GM12872 (cell line): ENCODE measurements at regions not wholly inside any gene's neighbourhood (a gene's known extent, or its start where the extent isn't known, plus 50 kb on each side); places are given as distances from the start of the nearest gene placed in this dataset.

Experiments
- CTCF ChIP-seq: IDR thresholded peaks from 3 replicates; pipeline ENCODE4 v1.5.1; 2011; ENCODE audit warnings: low read depth, mild to moderate bottlenecking, low read length, moderate library complexity; ENCODE audit not compliant: insufficient read depth

DNA sequence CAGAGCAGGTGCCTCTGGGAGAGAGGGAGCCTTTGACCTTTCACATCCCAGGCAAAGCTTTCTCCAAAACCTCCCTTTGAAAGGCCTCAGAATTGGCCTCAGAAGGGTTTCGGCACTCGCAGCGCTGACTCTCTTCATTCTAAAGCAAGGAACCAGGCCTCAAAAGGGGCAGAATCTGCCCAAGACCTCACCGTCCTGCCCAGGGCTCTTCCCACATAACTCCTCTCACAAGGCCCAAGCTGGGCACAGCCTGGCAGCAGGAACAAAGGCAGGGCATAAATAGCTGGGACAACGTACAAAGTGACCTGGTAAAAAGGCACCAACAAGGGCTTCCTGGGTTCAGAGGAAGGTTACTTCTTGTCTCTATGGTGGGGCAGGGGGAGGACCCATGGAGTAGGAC is 166.3 kb upstream of the FSTL4 start:
- TF ChIP-seq CTCF = no peak

DNA sequence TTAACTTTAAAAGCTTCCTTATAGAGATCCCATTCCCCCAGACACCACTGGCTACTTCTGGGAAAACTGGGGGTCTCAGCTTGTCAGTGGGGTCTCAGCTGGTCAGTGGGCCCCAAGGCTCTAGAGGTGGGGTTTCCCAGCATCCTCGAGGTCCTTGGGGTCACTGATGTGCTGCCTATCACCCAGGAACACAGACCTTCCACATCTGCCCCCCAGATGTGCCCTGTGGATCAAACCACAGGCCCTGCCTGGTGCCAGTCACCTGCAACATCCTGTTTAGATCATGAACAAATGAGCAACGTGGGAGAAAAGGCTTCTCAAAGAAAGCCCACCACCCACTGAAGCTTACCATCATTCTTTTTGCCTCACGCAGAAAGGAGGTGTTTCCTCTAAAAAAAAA is 165.6 kb upstream of the FSTL4 start:
- no peak for TF ChIP-seq CTCF

- TF ChIP-seq CTCF = no peak
Measured at GRCh38 chr5:133775584-133776304, 163.4 kb upstream of the FSTL4 start.

DNA sequence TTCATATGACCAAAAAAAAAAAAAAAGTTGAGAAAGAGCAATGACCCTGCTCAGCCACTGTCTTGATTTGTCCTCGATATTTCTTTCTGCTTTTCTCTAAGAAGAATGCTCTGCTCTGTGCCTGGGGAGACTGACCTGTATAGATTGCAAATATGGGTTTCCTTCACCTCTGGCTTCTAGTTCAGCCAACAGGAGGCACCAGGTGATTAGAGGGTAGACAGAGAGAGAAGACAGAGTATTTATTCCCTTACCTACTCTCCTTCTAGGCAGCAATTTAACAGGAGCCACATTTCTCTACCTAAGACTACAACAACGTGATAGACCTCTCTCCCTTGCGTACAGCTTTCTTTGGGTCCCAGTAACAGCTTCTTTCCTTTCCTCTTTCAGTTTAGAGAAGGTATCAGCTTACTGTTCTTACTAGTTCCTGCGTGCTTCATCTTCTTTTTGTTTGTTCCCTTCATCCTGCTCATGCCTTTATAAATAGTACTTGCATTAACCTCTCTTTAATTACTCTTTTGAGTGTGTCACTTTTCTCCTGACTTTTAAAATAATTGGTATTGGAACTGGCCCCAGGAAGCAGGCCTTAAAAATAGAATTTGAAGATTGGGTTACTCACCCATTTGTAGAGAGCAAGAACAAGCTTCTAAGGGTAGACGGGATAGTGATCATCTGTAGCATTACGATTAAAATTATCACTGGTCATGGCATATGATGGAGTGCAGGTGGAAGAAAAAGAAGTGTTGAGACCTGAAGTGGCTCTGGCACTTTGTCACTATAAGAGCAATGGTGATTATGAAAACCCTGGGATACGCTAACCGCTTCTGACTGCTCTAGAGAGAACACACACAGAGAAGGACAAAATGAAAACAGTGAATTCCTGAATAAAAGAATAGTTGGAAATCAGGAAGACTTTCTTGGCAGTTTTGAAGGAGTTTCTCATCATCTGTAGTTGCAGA is 161.2 kb upstream of the FSTL4 start:
- no peak for TF ChIP-seq CTCF

GRCh38 chr5:133769842-133770241 is 157.5 kb upstream of the FSTL4 start:
- TF ChIP-seq CTCF = no peak

DNA sequence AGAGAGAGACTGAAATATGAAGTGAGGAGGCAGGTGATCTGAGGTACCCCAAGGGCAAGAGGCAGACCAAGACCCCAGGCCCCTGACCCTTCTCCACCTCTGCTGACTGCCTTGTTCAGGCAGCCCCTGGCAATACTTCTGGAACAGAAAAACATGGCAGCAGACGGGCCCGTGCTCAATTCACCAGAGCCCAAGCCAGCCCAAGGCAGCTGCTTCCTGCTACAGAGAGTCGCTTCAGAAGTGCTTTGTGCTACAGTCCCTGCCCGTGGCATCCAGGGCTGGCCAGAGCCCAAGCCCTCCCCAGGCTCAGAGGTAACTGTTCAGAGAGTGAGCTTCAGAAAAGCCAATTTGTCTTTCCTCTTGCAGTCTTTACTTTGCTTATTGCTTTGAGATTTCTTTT is 151.4 kb upstream of the FSTL4 start:
- no peak for TF ChIP-seq CTCF

DNA sequence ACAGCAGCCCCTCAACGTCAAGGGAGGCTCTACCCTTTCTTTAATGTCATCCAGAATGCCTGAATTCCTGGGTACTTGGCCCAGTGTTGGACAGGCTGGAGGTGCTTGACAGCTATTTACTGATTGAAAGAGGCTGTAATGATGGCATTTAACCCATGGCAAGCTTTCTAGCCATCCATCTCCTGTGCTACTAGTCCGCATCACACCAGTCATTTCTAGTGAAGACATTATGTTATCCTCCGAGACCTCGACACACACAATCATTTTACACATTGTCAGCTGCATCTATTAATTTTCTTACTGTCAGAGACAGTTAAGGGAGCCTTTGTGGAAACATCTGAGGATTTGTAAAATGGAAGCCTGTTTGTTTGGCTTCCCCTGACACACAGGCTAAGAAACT is 149.3 kb upstream of the FSTL4 start:
- TF ChIP-seq CTCF = no peak
